GM12878 (cell line): ENCODE measurements at regions not wholly inside any gene's neighbourhood (a gene's known extent, or its start where the extent isn't known, plus 50 kb on each side); places are given as distances from the start of the nearest gene placed in this dataset.

Experiments
- ATAC-seq: fragments of 200-7000 bp; cut with Tn5 transposase; 3 replicates; pipeline ENCODE4 v1.9.1; 2020; ENCODE audit warnings: mild to moderate bottlenecking, moderate library complexity
- BruUV-seq: library from RNA; stranded (reverse); fragments of 400-500 nt; replicated peaks from 2 replicates; lab custom pipeline; 2021; lab: Mats Ljungman, UMichigan
- CTCF ChIA-PET: fragments of 300-600 bp; sonication (Branson Sonifier 250); formaldehyde crosslinking; extraction: SDS; loops from one replicate; lab custom pipeline; 2021; ENCODE audit warnings: inconsistent platforms; lab: Yijun Ruan, JAX
- POLR2A ChIA-PET: fragments of 350-600 bp; formaldehyde crosslinking; extraction: SDS; loops from one replicate; lab custom pipeline; 2021; ENCODE audit warnings: inconsistent platforms; lab: Charles Lee
- RAD21 ChIA-PET: fragments of 300-600 bp; sonication (Branson Sonifier 250); formaldehyde crosslinking; loops from one replicate; lab custom pipeline; 2023; ENCODE audit warnings: antibody characterized with exemption; ENCODE audit not compliant: unreplicated experiment; lab: Charles Lee
- SMC1A ChIA-PET: fragments of 300-600 bp; sonication (Branson Sonifier 250); formaldehyde crosslinking; loops from one replicate; lab custom pipeline; 2023; ENCODE audit not compliant: unreplicated experiment, uncharacterized antibody; lab: Charles Lee
- DNase-seq: peaks from one replicate; pipeline ENCODE4 v3.0.0-alpha.2; 2011; ENCODE audit warnings: low read depth, low spot score
- FAIRE-seq: peaks from 3 replicates; lab custom pipeline; 2011; peaks lifted over from hg19 to GRCh38; lab: Jason Lieb, UNC
- H2AFZ ChIP-seq: 2 replicates; pipeline ENCODE4 v1.6.0; 2011; ENCODE audit warnings: low read depth, low read length, control low read depth; ENCODE audit not compliant: control insufficient read depth
- H3K27ac ChIP-seq: 2 replicates; pipeline ENCODE4 v1.5.1; 2011; ENCODE audit warnings: control low read depth; ENCODE audit not compliant: control insufficient read depth, insufficient read depth
- H3K27me3 ChIP-seq, 2 experiments: replicated peaks in 1 of 2; 2 replicates each; pipeline versions ENCODE4 v1.6.0 to v1.6.1; 2011; ENCODE audit warnings: low read length in 1 of 2; ENCODE audit not compliant: control insufficient read depth in 2 of 2, insufficient read depth in 2 of 2
- H3K36me3 ChIP-seq, 2 experiments: 2 replicates each; pipeline ENCODE4 v1.5.1; 2011; ENCODE audit warnings: low read length in 1 of 2; ENCODE audit not compliant: control insufficient read depth in 2 of 2, insufficient read depth in 2 of 2
- H3K4me1 ChIP-seq: 2 replicates; pipeline ENCODE4 v1.6.1; 2011; ENCODE audit warnings: mild to moderate bottlenecking, low read length, moderate library complexity, mixed read lengths; ENCODE audit not compliant: control insufficient read depth, insufficient read depth
- H3K4me2 ChIP-seq: 2 replicates; pipeline ENCODE4 v1.6.0; 2011; ENCODE audit warnings: control low read depth; ENCODE audit not compliant: control insufficient read depth, insufficient read depth
- H3K4me3 ChIP-seq: fragments of 200-600 bp; sonication (generic); 2 replicates; pipeline ENCODE4 v1.5.1; 2016
- H3K79me2 ChIP-seq: 2 replicates; pipeline ENCODE4 v1.6.0; 2011; ENCODE audit warnings: low read length; ENCODE audit not compliant: control insufficient read depth, insufficient read depth
- H3K9ac ChIP-seq: 2 replicates; pipeline ENCODE4 v1.8.0; 2011; ENCODE audit warnings: low read length, control low read depth, mixed read lengths; ENCODE audit not compliant: control insufficient read depth, insufficient read depth
- H3K9me3 ChIP-seq: replicated peaks from 3 replicates; pipeline ENCODE4 v1.5.1; 2011; ENCODE audit warnings: mild to moderate bottlenecking, low read length; ENCODE audit not compliant: control insufficient read depth, insufficient read depth
- H4K20me1 ChIP-seq: 2 replicates; pipeline ENCODE4 v1.6.0; 2011; ENCODE audit not compliant: control insufficient read depth, insufficient read depth
- GABPA ChIP-seq: IDR thresholded peaks from 2 replicates; pipeline ENCODE4 v1.6.1; 2014; ENCODE audit warnings: antibody characterized with exemption, low read depth, mild to moderate bottlenecking, inconsistent platforms
- IRF4 ChIP-seq: IDR thresholded peaks from 2 replicates; pipeline ENCODE4 v1.6.1; 2011; ENCODE audit warnings: low read depth, low read length
- JUNB ChIP-seq: IDR thresholded peaks from 2 replicates; pipeline ENCODE4 v1.6.1; 2016; ENCODE audit warnings: antibody characterized with exemption, mild to moderate bottlenecking
- LARP7 ChIP-seq: fragments of 450-650 bp; IDR thresholded peaks from 2 replicates; pipeline ENCODE4 v1.6.1; 2017; ENCODE audit warnings: mild to moderate bottlenecking
- MEF2B ChIP-seq: fragments of 450-650 bp; IDR thresholded peaks from 2 replicates; pipeline ENCODE4 v1.6.1; 2018; ENCODE audit warnings: mild to moderate bottlenecking, moderate library complexity; ENCODE audit not compliant: partially characterized antibody, poor library complexity, severe bottlenecking
- MYB ChIP-seq: fragments of 150-350 bp; IDR thresholded peaks from 2 replicates; pipeline ENCODE4 v1.6.1; 2014; ENCODE audit warnings: mild to moderate bottlenecking, low read depth, low read length, borderline replicate concordance
- TCF3 ChIP-seq: IDR thresholded peaks from 2 replicates; pipeline ENCODE4 v1.6.1; 2012; ENCODE audit warnings: low read depth, mild to moderate bottlenecking, low read length, borderline replicate concordance; ENCODE audit not compliant: insufficient read depth
- ZNF24 ChIP-seq: fragments of 450-650 bp; IDR thresholded peaks from 2 replicates; pipeline ENCODE4 v1.6.1; 2017; ENCODE audit warnings: antibody characterized with exemption, mild to moderate bottlenecking
- ZZZ3 ChIP-seq: IDR thresholded peaks from 2 replicates; pipeline ENCODE4 v1.6.1; 2011; ENCODE audit warnings: low read depth; ENCODE audit not compliant: control insufficient read depth, insufficient read length
- in situ Hi-C: fragments of 300-500 bp; cut with MboI; formaldehyde crosslinking; loops from 9 replicates; pipeline ENCODE4 v1.14.3; 2018; ENCODE audit warnings: mixed read lengths
- intact Hi-C: fragments of 100-400 bp; cut with micrococcal nuclease; formaldehyde crosslinking; loops from one replicate; pipeline ENCODE4 v1.14.2; 2022; ENCODE audit not compliant: unreplicated experiment
- TF ChIP-seq, protein P1 (sequence below): IDR thresholded peaks from 2 replicates; pipeline ENCODE4 v1.6.1; 2011; ENCODE audit warnings: low read depth, mild to moderate bottlenecking, low read length, moderate library complexity, borderline replicate concordance; ENCODE audit errors: extremely low read depth
- TF ChIP-seq, protein P2 (sequence below): fragments of 450-650 bp; IDR thresholded peaks from 2 replicates; pipeline ENCODE4 v1.6.1; 2017; ENCODE audit warnings: antibody characterized with exemption, mild to moderate bottlenecking, moderate library complexity
- TF ChIP-seq, protein P3 (sequence below): fragments of 150-350 bp; IDR thresholded peaks from 2 replicates; pipeline ENCODE4 v1.6.1; 2014; ENCODE audit warnings: mild to moderate bottlenecking, low read depth, low read length

DNA sequence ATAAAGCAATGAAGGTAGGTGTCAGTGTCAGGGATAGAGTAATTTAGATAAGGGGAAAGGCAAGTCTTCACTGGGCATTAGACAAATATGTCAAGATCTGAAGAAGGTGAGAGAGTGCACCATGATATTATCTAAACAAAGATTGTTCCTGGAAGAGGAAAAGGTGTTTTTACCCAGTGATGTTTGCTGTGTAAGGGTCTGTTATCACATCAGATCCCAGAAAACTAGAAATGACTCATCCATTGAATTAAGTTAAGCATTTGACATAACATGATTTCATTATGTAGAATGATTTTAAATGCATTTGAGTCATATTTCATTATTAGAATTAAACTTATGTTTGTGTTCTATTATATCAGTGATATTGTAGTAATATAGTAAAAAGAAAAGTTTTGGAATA is 1279.5 kb upstream of the CITED2 start:
- CTCF ChIA-PET: no interaction called here
- H3K4me3 ChIP-seq: no peak overlapping the region

More for the DNA sequence above, 1279.5 kb upstream of the CITED2 start:
- Histone ChIP-seq H3K79me2 (no peaks in the 10 kb centered on the region), H3K36me3 (no peaks in the 10 kb centered on the region), H3K4me1 (no peaks in the 10 kb centered on the region), H3K9me3 (no peaks in the 10 kb centered on the region; the same call in 2 of the 3 replicates), H3K4me2 (no peak overlapping the region), H4K20me1 (no peaks in the 10 kb centered on the region), H3K27me3 (no peaks in the 10 kb centered on the region), H3K27ac (no peak overlapping the region), H3K9ac (no peak overlapping the region), H2AFZ (no peak overlapping the region)
- intact Hi-C loops: no loop called here
- ChIA-PET POLR2A (no interaction called here), SMC1A (no interaction called here), RAD21 (no interaction called here)
- TF ChIP-seq MYB (no peak), MEF2B (no peak), JUNB (no peak), TCF3 (no peak), LARP7 (no peak), IRF4 (no peak), ZNF24 (no peak), ZZZ3 (no peak), GABPA (no peak)
- TF ChIP-seq, protein P1, sequence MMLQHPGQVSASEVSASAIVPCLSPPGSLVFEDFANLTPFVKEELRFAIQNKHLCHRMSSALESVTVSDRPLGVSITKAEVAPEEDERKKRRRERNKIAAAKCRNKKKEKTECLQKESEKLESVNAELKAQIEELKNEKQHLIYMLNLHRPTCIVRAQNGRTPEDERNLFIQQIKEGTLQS: no peak
- TF ChIP-seq, protein P2, sequence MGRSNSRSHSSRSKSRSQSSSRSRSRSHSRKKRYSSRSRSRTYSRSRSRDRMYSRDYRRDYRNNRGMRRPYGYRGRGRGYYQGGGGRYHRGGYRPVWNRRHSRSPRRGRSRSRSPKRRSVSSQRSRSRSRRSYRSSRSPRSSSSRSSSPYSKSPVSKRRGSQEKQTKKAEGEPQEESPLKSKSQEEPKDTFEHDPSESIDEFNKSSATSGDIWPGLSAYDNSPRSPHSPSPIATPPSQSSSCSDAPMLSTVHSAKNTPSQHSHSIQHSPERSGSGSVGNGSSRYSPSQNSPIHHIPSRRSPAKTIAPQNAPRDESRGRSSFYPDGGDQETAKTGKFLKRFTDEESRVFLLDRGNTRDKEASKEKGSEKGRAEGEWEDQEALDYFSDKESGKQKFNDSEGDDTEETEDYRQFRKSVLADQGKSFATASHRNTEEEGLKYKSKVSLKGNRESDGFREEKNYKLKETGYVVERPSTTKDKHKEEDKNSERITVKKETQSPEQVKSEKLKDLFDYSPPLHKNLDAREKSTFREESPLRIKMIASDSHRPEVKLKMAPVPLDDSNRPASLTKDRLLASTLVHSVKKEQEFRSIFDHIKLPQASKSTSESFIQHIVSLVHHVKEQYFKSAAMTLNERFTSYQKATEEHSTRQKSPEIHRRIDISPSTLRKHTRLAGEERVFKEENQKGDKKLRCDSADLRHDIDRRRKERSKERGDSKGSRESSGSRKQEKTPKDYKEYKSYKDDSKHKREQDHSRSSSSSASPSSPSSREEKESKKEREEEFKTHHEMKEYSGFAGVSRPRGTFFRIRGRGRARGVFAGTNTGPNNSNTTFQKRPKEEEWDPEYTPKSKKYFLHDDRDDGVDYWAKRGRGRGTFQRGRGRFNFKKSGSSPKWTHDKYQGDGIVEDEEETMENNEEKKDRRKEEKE: no peak
- TF ChIP-seq, protein P3, sequence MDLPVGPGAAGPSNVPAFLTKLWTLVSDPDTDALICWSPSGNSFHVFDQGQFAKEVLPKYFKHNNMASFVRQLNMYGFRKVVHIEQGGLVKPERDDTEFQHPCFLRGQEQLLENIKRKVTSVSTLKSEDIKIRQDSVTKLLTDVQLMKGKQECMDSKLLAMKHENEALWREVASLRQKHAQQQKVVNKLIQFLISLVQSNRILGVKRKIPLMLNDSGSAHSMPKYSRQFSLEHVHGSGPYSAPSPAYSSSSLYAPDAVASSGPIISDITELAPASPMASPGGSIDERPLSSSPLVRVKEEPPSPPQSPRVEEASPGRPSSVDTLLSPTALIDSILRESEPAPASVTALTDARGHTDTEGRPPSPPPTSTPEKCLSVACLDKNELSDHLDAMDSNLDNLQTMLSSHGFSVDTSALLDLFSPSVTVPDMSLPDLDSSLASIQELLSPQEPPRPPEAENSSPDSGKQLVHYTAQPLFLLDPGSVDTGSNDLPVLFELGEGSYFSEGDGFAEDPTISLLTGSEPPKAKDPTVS: no peak
- in situ Hi-C loops: no loop called here
- DNase-seq (no peak), FAIRE-seq (no peak), ATAC-seq (no peak)
- no TSS peak for BruUV-seq
